Effector memory CD4-positive, alpha-beta T cell (primary cell): ENCODE measurements at regions not wholly inside any gene's neighbourhood (a gene's known extent, or its start where the extent isn't known, plus 50 kb on each side); places are given as distances from the start of the nearest gene placed in this dataset.

ENCODE experiments used
- DNase-seq, 3 donors: peaks; one replicate each; pipeline ENCODE4 v3.0.0-alpha.2; 2020
- H3K27ac ChIP-seq: 2 replicates; pipeline ENCODE4 v1.7.0; 2013; ENCODE audit warnings: mild to moderate bottlenecking, low read length, moderate library complexity; ENCODE audit not compliant: insufficient read depth, poor library complexity, severe bottlenecking
- H3K27me3 ChIP-seq: replicated peaks from 2 replicates; pipeline ENCODE4 v1.7.0; 2013; ENCODE audit warnings: mild to moderate bottlenecking, low read length; ENCODE audit not compliant: insufficient read depth, control insufficient read depth, poor library complexity, severe bottlenecking
- H3K36me3 ChIP-seq: 2 replicates; pipeline ENCODE4 v1.7.0; 2013; ENCODE audit warnings: mild to moderate bottlenecking, low read length, moderate library complexity; ENCODE audit not compliant: control insufficient read depth, insufficient read depth
- H3K4me1 ChIP-seq: 2 replicates; pipeline ENCODE4 v1.7.0; 2013; ENCODE audit warnings: low read length, mild to moderate bottlenecking; ENCODE audit not compliant: control insufficient read depth, insufficient read depth, poor library complexity, severe bottlenecking
- H3K4me3 ChIP-seq: 2 replicates; pipeline ENCODE4 v1.7.0; 2013; ENCODE audit warnings: low read length, low read depth, mild to moderate bottlenecking; ENCODE audit not compliant: insufficient read depth, poor library complexity, severe bottlenecking
- H3K9me3 ChIP-seq: 2 replicates; pipeline ENCODE4 v1.7.0; 2013; ENCODE audit warnings: mild to moderate bottlenecking, low read length, moderate library complexity; ENCODE audit not compliant: control insufficient read depth

- no peaks in the 10 kb centered on the region for H3K36me3 ChIP-seq
- no peaks in the 10 kb centered on the region for H3K9me3 ChIP-seq
- peaks cover 9% of the 10 kb centered on the region for H3K4me1 ChIP-seq
- no peaks in the 10 kb centered on the region for H3K27me3 ChIP-seq
- H3K27ac ChIP-seq = no peak overlapping the region
- no peak for DNase-seq
- no peak overlapping the region for H3K4me3 ChIP-seq
These were observed 397.0 kb downstream of the ETS1 start for GRCh38 chr11:128190312-128190711.

DNA sequence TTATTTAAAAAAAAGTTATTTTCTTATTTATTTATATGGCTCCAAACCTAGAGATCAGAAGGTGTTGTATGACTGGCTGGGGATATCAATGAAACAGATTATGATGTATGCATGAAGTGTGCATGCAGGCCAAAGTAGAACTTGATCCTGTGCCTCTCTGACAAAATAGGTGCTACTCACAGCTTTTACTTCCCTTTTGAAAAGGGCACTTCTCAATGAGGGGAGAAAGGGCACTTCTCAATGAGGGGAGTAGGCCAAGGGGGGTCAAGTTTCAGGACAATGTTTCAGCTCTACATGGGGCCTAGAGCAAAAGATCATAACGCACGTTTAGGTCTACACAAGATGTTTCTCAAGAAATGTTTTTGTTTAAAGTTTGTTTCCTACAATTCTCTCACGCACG lies 397.5 kb downstream of the ETS1 start:
- no peak overlapping the region for H3K27ac ChIP-seq
- no peak for DNase-seq
- peaks cover 5% of the 10 kb centered on the region for H3K4me1 ChIP-seq
- no peaks in the 10 kb centered on the region for H3K36me3 ChIP-seq
- H3K27me3 ChIP-seq = no peaks in the 10 kb centered on the region
- no peaks in the 10 kb centered on the region for H3K9me3 ChIP-seq
- no peak overlapping the region for H3K4me3 ChIP-seq

- Histone ChIP-seq H3K36me3 (no peaks in the 10 kb centered on the region), H3K4me3 (no peak overlapping the region), H3K4me1 (no peaks in the 10 kb centered on the region), H3K9me3 (no peaks in the 10 kb centered on the region), H3K27me3 (no peaks in the 10 kb centered on the region), H3K27ac (no peak overlapping the region)
- no peak for DNase-seq
These were observed 398.9 kb downstream of the ETS1 start for GRCh38 chr11:128188346-128189004.

GRCh38 chr11:128187835-128188234 lies 399.5 kb downstream of the ETS1 start:
- H3K4me1 ChIP-seq = no peaks in the 10 kb centered on the region
- H3K27ac ChIP-seq = no peak overlapping the region
- no peaks in the 10 kb centered on the region for H3K9me3 ChIP-seq
- no peak for DNase-seq
- H3K27me3 ChIP-seq = no peaks in the 10 kb centered on the region
- H3K4me3 ChIP-seq = no peak overlapping the region
- no peaks in the 10 kb centered on the region for H3K36me3 ChIP-seq

- no peaks in the 10 kb centered on the region for H3K4me1 ChIP-seq
- H3K36me3 ChIP-seq = no peaks in the 10 kb centered on the region
- no peak for DNase-seq
- no peaks in the 10 kb centered on the region for H3K27me3 ChIP-seq
- no peaks in the 10 kb centered on the region for H3K9me3 ChIP-seq
- H3K27ac ChIP-seq = no peak overlapping the region
- H3K4me3 ChIP-seq = no peak overlapping the region
These were observed 400.0 kb downstream of the ETS1 start for GRCh38 chr11:128187377-128187776.

DNA sequence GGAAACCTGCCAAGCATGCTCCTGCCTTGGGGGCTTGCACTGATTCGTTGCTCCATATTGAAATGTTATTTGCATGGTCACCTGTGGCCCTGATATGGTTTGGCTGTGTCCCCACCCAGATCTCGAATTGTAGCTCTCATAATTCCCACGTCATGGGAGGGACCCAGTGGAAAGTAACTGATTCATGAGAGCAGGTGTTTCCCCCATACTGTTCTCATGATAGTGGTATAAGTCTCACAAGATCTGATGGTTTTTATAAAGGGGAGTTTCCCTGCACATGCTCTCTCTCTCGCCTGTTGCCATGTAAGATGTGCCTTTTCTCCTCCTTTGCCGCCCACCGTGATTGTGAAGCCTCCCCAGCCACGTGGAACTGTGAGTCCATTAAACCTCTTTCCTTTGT lies 402.4 kb downstream of the ETS1 start:
- no peaks in the 10 kb centered on the region for H3K36me3 ChIP-seq
- no peaks in the 10 kb centered on the region for H3K9me3 ChIP-seq
- no peak for DNase-seq
- no peak overlapping the region for H3K27ac ChIP-seq
- H3K4me3 ChIP-seq = no peak overlapping the region
- H3K4me1 ChIP-seq = no peaks in the 10 kb centered on the region
- H3K27me3 ChIP-seq = no peaks in the 10 kb centered on the region

GRCh38 chr11:128182844-128183243 lies 404.5 kb downstream of the ETS1 start:
- H3K36me3 ChIP-seq = no peaks in the 10 kb centered on the region
- H3K27ac ChIP-seq = no peak overlapping the region
- no peak for DNase-seq
- H3K27me3 ChIP-seq = no peaks in the 10 kb centered on the region
- H3K9me3 ChIP-seq = no peaks in the 10 kb centered on the region
- H3K4me1 ChIP-seq = no peaks in the 10 kb centered on the region
- no peak overlapping the region for H3K4me3 ChIP-seq

DNA sequence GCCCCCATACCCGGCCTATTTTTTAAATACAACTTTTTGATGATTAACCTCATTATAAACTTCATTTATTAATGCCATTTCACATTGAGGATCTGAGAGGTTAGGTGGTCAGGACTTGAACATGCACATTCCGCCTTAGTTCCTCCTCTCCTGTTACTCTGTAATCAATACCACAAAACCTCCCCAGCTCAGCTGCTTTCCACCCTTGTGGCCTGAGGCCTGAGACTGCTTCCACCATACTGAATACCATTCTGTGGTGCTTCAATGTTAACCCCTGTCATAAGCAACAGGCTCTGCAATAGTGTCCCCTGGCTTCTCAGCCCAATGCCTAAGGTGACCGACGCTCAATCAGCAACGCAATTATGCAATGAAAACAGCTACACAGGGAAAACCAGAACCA lies 405.4 kb downstream of the ETS1 start:
- Histone ChIP-seq H3K27ac (no peak overlapping the region), H3K9me3 (no peaks in the 10 kb centered on the region)

DNA sequence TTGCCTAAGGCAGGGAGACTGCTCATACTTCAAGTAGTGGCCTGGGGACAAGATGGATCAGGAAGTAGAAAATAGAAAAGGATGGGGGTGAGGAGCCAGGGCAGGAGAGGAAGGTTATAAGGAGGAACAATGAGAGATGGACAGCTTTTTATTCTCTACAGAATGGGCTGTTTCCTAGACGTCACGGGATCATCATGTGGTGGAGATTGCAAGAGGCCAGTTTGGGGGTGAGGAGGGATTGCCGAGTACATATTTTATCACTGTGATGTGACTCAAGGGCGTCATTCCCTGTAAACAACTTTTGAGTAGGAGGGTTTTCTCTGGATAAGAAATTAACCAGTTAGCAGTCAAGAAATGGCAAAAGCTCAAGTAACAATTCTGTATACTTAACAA lies 406.3 kb downstream of the ETS1 start:
- Histone ChIP-seq H3K4me3 (no peak overlapping the region), H3K9me3 (no peaks in the 10 kb centered on the region), H3K36me3 (no peaks in the 10 kb centered on the region), H3K27me3 (no peaks in the 10 kb centered on the region), H3K27ac (no peak overlapping the region), H3K4me1 (no peaks in the 10 kb centered on the region)
- no peak for DNase-seq

More for the DNA sequence above, 405.4 kb downstream of the ETS1 start:
- Histone ChIP-seq H3K27me3 (no peaks in the 10 kb centered on the region), H3K36me3 (no peaks in the 10 kb centered on the region), H3K4me3 (no peak overlapping the region), H3K4me1 (no peaks in the 10 kb centered on the region)
- no peak for DNase-seq

GRCh38 chr11:128180441-128181087 lies 406.8 kb downstream of the ETS1 start:
- Histone ChIP-seq H3K27me3 (no peaks in the 10 kb centered on the region), H3K27ac (no peak overlapping the region), H3K4me3 (no peak overlapping the region), H3K9me3 (no peaks in the 10 kb centered on the region), H3K4me1 (no peaks in the 10 kb centered on the region), H3K36me3 (no peaks in the 10 kb centered on the region)
- no peak for DNase-seq
